Cardiac muscle cell (in vitro differentiated cells and primary cell): ENCODE measurements at regions not wholly inside any gene's neighbourhood (a gene's known extent, or its start where the extent isn't known, plus 50 kb on each side); places are given as distances from the start of the nearest gene placed in this dataset.

Experiments
- DNase-seq, 2 donors: peaks; one replicate each; pipeline versions ENCODE4 v3.0.0 to v3.0.0-alpha.2; 2010 to 2017; ENCODE audit warnings: low read depth in 1 of 2, low spot score in 1 of 2
- H3K27ac ChIP-seq: fragments of 200-600 bp; sonication (generic); 2 replicates; pipeline ENCODE4 v1.5.1; 2016
- H3K27me3 ChIP-seq: fragments of 200-600 bp; sonication (generic); 2 replicates; pipeline ENCODE4 v1.6.0; 2016; ENCODE audit warnings: control low read depth
- H3K36me3 ChIP-seq: fragments of 200-600 bp; sonication (generic); 2 replicates; pipeline ENCODE4 v1.5.1; 2016; ENCODE audit warnings: control low read depth
- H3K4me1 ChIP-seq: fragments of 200-600 bp; sonication (generic); 2 replicates; pipeline ENCODE4 v1.8.1; 2017; ENCODE audit warnings: low read depth, mild to moderate bottlenecking, mixed run types
- H3K4me3 ChIP-seq: fragments of 200-600 bp; sonication (generic); 2 replicates; pipeline ENCODE4 v1.5.1; 2016; ENCODE audit warnings: mild to moderate bottlenecking
- H3K9me3 ChIP-seq: fragments of 200-600 bp; sonication (generic); 2 replicates; pipeline ENCODE4 v1.5.1; 2017; ENCODE audit warnings: low read depth, mild to moderate bottlenecking, control low read depth
- TF ChIP-seq, protein P1 (sequence below): IDR thresholded peaks from 2 replicates; pipeline ENCODE4 v1.5.1; 2012; ENCODE audit warnings: low read depth, mild to moderate bottlenecking, low read length

DNA sequence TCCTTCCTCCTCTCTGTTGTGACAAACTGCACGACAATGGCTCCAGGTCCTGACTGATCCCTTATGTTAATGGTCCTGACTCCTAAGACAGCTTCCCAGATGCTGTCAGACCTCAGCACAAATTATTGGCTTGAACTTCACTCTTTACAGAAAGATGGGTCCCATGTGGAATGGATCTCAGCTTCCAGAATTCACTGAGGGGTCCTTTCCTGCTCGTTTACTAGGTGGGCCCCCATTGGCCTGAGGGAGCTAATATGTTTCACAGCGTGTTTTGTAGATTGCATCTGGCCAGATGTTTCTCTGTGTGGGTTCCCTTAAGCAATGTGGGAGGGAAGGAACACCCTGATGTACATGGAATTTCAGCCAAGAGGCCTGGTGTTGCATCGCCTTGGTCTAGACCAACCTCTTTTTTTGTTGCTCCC lies 826.6 kb downstream of the MAFB start:
- H3K27ac ChIP-seq, result no peak overlapping the region
- no peak overlapping the region for H3K4me3 ChIP-seq
- no peaks in the 10 kb centered on the region for H3K36me3 ChIP-seq
- peak in 1 of 2 donors; percentile 36 for DNase-seq
- H3K9me3 ChIP-seq, result no peaks in the 10 kb centered on the region
- no peaks in the 10 kb centered on the region for H3K4me1 ChIP-seq
- TF ChIP-seq, protein P1, sequence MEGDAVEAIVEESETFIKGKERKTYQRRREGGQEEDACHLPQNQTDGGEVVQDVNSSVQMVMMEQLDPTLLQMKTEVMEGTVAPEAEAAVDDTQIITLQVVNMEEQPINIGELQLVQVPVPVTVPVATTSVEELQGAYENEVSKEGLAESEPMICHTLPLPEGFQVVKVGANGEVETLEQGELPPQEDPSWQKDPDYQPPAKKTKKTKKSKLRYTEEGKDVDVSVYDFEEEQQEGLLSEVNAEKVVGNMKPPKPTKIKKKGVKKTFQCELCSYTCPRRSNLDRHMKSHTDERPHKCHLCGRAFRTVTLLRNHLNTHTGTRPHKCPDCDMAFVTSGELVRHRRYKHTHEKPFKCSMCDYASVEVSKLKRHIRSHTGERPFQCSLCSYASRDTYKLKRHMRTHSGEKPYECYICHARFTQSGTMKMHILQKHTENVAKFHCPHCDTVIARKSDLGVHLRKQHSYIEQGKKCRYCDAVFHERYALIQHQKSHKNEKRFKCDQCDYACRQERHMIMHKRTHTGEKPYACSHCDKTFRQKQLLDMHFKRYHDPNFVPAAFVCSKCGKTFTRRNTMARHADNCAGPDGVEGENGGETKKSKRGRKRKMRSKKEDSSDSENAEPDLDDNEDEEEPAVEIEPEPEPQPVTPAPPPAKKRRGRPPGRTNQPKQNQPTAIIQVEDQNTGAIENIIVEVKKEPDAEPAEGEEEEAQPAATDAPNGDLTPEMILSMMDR, result no peak
- no peaks in the 10 kb centered on the region for H3K27me3 ChIP-seq

DNA sequence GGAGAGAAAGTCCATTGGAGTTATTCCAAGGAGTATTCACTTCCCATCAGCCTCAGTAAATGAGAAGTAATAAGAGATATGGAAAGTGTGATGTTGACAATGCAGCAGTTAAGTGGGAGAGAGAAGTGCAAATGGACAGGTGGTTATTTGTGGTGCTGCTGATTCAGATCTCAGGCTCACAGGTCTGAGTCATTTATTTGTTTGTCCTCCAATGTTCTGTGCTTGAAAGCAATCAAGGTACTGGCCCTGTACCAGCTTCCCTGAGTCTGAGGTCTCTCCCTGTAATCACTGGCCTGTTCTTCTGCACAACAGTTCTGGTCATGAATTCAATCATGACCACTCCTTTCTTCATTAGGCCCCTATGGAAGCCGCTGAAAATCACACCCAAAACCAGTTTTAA lies 827.7 kb downstream of the MAFB start:
- Histone ChIP-seq H3K4me3 (no peak overlapping the region), H3K27me3 (no peaks in the 10 kb centered on the region), H3K4me1 (no peaks in the 10 kb centered on the region), H3K27ac (no peak overlapping the region), H3K9me3 (no peaks in the 10 kb centered on the region), H3K36me3 (no peaks in the 10 kb centered on the region)
- no peak for DNase-seq
- TF ChIP-seq, protein P1, result no peak

DNA sequence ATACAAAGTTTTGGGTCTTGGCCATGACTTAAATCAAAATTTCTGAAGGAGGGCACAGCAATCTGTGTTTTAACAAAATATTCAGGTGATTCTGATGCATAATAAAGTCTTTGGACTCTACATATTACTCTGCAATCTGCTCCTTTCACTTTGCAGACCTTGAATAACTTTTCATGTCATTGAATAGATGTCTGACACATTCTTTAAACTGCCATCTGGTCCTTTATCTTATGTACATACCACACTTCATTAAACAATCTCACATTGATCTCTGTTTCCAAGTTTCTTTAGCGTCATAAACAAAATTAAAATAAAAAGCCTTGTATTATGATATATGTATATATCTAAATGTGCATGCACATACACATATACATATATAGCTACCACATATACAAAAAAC lies 831.2 kb downstream of the MAFB start:
- TF ChIP-seq, protein P1, result no peak
- Histone ChIP-seq H3K36me3 (no peaks in the 10 kb centered on the region), H3K27ac (no peak overlapping the region), H3K27me3 (no peaks in the 10 kb centered on the region), H3K9me3 (no peaks in the 10 kb centered on the region), H3K4me1 (no peaks in the 10 kb centered on the region), H3K4me3 (no peak overlapping the region)
- DNase-seq, result no peak

DNA sequence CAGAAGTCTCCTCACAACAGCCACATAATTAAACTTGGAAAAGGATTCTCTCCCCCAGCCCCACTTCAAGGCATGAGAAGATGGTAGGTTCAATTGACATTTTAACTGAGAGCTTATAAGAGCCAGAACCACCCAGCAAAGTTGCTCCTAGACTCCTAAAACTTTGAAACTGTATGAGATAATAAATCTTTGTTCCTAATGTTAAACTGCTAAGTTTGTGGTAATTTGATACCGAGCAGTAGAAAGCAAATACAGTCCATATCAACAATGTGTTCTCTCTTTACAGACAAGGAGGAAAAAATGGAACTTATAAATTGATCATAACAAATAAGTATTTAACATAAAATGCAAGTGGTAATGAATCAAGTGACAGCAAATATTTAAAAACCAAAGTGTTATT lies 831.8 kb downstream of the MAFB start:
- H3K27me3 ChIP-seq, result no peaks in the 10 kb centered on the region
- TF ChIP-seq, protein P1, result no peak

DNA sequence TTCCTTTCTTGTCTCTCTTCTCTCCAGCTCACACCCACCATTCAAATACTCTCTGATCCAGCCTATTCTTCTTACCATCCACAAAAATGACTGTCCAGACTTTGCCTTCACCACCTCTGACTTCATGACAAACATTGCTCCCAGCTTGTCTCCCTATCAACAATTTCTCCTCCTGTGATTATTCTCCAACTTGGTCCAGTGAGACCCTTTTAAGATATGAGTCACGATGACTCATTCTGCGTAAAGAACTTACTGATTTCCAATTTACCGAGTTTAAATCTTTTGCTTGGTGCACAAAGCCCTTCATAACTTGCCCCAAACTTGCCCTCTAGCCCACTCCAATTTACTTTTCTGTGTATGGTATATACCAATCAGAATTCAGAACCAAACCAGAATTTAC lies 833.2 kb downstream of the MAFB start:
- Histone ChIP-seq H3K36me3 (no peaks in the 10 kb centered on the region), H3K27ac (no peak overlapping the region), H3K27me3 (no peaks in the 10 kb centered on the region), H3K4me1 (no peaks in the 10 kb centered on the region), H3K9me3 (no peaks in the 10 kb centered on the region), H3K4me3 (no peak overlapping the region)
- DNase-seq, result peak in 1 of 2 donors; percentile 25
- TF ChIP-seq, protein P1, result no peak

More for the DNA sequence above, 831.8 kb downstream of the MAFB start:
- H3K36me3 ChIP-seq, result no peaks in the 10 kb centered on the region
- no peak overlapping the region for H3K4me3 ChIP-seq
- H3K9me3 ChIP-seq, result no peaks in the 10 kb centered on the region
- no peak overlapping the region for H3K27ac ChIP-seq
- no peak for DNase-seq
- no peaks in the 10 kb centered on the region for H3K4me1 ChIP-seq

DNA sequence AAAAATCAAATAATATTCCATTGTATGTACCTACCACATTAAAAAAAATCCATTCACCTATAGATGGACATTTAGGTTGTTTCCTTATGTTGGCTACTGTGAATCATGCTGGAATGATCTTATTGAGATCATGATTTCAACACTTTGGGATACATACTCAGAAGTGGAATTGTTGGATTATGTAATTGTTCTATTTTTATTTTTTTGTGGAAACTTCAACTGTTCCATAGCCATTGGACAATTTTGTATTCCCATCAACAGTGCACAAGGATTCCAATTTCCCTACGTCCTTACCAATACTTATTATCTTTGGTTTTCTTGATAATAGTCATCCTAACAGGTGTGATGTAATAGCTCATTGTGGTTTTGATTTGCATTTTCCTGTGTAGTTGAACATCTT lies 834.0 kb downstream of the MAFB start:
- no peaks in the 10 kb centered on the region for H3K9me3 ChIP-seq
- no peaks in the 10 kb centered on the region for H3K27me3 ChIP-seq
- no peaks in the 10 kb centered on the region for H3K36me3 ChIP-seq
- TF ChIP-seq, protein P1, result no peak
- peak in 1 of 2 donors; percentile 6 for DNase-seq
- no peak overlapping the region for H3K27ac ChIP-seq
- H3K4me3 ChIP-seq, result no peak overlapping the region
- H3K4me1 ChIP-seq, result no peaks in the 10 kb centered on the region
